HG03342 (cell line): ENCODE measurements at regions not wholly inside any gene's neighbourhood (a gene's known extent, or its start where the extent isn't known, plus 50 kb on each side); places are given as distances from the start of the nearest gene placed in this dataset.

Source experiments
- ATAC-seq: cut with Tn5 transposase; IDR thresholded peaks from one replicate; pipeline ENCODE4 v1.9.1; 2021; ENCODE audit warnings: mild to moderate bottlenecking, moderate library complexity; ENCODE audit not compliant: unreplicated experiment

DNA sequence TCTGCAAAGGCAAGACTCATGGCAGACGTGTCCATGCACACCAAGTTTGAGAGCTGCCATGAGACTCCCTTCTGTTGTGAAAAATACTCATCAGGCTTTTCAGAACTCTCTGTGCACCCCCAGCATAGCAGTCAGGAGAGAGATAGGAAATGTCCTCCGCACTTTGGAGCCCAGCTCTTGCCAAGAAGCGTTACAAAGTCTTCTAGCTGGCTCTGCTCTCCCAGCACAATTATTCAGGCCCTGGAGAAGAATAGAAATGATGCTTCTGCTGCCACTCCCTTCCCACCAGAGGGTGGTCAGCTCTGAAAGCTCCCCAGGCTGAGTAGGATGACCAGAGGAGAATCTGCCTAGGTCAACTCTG is 594.4 kb upstream of the ID2 start:
- ATAC-seq: no peak

DNA sequence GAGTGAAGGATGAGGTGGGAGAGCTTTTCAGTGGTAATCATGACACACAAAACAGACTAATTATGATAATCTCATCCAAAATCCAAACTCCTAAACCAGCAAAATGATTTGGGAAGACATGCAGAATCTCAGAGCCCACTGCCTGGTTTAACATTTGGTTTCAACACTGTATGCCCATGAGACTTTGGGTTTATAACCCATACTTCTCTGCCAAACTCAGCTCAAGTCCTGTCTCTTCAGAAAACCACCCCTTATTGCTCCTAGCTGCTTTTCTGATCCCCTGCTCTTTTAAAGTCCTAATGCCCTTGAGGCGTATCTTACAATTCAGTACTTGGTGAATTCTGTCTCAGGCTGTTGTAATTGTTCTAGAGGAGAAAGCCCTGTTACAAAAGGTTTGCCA is 593.0 kb upstream of the ID2 start:
- ATAC-seq: no peak

DNA sequence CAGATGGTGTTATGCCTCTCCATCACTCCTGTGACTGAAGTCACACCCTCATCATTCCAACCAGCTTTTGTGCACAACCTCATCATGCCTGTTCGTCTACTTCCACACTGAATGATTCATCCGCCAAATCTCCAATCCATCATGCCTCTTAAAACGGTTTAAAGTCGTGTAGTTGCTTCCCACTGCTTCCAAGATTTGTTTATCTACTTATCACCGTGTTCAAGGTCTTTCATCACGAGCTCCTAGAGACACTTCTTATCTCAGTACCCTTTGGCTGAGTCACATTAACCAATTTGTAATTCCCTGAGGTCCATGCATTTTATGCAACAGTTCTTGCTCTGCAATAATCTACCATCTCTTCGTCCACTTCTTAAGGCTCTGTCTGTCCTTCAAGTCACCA is 592.3 kb upstream of the ID2 start:
- no peak for ATAC-seq

DNA sequence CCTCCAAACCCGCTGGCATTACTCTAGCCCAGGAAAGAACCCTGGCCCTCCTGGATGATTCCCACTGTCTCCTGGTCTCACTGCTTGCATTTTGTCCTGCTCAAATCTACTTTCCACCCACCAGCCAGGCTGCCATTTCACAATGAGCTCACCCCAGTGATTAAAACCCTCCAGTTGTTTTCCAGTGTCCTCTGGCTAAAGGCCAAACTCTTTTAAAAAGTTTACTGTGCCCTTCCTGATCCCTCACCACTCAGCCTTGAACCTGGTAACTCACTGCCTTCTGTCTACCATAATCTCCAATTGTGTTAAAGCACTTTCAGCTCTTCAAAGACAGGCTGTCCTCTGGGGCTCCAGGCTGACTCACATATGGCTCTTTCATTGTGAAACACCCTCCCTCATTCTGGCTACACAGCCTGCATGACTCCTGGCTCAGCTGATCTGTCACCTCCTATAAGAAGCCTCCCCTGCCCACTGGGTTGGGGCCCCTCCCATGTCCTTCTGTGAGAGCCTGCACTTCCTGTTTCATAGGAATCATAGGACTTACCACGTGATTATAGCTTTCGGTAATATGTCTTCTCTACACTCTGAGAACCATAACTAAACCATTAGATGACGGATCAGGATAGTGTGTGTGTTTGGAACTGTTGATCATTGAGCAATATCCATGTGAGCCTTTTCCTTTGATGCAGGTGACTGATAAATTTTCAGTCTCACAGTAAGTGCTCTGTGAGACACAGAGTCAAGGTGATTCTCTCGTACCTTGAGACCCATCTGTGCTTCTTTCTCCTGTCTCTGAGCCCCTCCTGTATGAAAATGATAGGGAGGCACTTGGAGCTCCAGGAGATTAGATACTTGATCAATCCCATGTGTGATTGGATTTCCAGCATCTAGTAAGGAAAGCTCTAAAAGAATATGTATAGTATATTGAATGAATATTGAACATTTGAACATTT is 590.8 kb upstream of the ID2 start:
- ATAC-seq: peak; percentile 84

DNA sequence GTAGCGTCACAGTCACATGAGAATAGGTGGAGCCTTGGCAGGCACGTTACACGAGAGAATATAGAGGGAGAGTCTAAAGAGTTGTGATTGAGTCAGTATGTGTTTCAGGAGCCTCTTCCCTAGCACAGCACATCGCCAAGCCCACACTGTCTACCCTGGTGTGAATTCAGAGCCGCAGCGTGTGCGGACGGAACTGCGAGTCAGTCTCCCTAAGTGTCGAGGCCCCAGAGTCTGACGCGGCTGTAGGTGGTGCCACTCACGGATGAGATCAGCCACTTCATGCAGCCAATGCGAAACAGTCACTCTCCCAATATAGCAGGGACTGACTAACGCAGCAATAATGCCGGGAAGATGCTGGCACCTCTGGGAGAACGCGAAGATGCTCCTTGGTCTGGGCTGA is 587.3 kb upstream of the ID2 start:
- ATAC-seq: no peak

DNA sequence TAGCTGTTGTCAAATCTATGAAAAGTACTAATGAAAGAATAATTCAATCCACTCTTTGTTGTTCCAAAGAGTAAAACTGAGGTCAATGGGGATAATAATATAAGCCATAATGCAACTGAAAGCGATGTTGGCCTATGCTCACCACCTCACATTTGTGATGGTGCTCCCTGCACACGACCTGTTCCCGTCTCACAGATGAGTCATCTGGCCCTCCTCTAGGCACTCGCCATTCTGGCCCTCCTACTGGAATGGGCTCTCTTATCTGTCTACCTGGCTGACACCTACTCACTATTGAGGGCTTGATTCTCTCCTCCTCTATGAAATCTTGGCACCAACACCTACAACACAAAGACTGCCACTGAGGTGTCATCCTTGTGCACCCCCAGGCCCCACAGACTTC is 585.9 kb upstream of the ID2 start:
- no peak for ATAC-seq

DNA sequence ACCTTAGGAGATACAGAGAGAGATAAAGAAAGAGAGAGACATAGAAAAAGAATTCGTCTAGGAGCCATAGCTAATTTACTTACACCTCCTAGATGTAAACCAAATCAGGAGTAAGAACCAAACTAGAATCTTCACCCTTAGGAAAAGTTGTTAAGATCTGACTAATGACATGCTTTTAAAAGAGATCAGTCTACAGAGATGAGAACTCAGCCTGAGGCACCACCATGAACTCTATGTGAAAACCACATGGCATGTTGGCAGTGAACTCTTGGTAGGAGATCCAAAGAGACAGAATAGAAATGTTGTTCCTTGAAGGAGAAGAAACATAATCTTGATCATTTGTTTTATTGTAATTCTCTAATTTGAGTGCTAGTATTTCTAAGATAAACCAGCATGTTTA is 585.4 kb upstream of the ID2 start:
- ATAC-seq: no peak

DNA sequence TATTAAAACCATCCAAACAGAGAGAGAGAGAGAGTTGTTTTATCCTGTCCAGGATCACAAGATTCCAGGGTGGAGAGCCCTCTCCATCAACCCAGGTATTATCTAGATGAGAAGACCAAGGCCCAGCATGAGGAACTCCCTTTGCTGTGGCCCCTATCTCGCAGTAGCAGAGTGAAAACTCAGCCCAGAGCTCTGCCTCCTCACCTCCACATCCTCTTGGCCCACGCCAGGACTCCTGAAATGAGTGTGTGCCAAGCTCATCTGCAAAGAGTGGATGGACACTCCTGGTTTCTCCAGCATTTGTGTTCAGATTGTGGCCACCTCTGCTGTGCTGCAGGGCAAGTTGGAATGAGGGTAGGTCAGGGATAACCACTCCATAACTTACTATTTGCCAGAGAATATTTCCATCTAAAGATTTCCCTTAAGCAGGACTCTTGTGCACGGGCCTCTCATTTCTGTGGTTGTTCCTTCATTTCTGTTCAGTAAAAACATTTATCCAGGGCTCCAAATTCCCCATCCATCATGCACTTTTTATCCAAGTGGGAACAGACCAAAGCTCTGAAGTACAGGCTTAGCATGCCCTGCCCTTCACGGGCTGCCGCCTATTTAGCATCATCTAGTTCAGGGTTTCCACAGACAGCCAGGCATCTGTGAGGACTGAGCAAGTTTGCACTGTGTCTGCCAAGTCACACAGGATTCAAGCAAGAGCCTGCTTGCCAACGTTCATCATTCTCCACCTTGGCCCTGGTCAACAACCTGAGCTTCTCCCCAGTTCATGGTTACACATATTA is 583.2 kb upstream of the ID2 start:
- ATAC-seq: no peak

DNA sequence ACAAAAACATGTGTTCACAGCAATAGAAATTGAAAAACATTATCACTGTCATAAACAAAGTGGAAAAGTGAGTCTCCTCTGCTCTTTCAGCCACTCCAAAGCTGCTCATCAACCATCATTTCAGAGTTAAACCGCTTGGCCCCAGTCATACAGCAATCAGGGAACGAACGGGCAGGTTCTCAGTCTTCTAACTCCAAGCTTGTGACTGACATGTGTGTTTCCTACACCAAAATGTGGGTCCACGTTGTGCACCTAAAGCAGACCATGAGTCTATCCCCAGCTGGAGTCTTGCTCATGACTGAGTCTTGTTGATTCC is 582.6 kb upstream of the ID2 start:
- ATAC-seq: no peak

DNA sequence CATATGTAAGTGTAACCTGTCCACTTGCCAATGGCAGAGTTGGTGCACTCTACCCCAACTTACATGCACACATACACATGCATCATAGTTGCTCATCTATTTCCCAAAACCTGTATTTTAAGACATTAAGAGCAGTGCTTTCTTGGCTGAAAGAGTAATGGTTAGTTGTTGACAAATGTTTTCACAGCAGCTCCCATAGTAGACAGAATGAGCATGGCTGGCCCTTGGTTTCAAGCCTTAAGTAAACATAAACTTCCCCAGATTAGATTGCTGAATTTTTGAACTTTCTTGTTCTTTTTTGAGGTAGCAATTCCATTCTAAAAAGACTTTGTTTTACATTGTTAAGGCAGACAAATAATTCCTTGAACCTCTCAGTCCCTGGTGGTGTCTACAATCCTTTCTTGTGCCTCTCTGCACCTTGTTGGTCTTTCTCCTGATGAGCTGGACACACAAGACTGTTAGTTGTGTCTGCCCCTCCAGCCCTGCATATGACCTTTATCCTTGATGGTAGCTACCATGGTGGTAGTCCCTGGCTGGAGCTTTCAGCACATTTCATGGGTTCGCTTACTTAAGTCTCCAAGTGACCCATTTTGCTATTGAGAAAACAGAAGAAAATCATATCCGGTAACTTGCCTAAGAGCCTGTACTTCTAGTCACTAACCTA is 580.1 kb upstream of the ID2 start:
- no peak for ATAC-seq

DNA sequence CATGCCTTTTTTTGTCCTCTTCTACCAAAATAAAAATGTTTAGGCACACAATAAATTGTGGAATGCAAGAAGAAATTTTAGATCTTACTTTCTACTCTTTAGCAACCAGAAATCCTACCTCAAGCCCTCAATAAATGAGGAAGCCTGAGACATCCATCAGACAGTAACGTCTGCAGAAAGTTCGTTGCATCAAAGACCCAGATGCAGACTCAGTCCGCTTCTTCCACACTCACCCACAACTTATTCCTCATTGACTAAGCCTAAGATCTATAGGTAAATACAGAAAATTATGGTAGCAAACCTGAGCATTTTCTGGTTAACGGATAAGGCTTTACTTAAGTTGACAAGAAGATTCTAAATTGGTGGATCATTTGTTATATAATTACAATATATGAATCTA is 579.4 kb upstream of the ID2 start:
- ATAC-seq: no peak

DNA sequence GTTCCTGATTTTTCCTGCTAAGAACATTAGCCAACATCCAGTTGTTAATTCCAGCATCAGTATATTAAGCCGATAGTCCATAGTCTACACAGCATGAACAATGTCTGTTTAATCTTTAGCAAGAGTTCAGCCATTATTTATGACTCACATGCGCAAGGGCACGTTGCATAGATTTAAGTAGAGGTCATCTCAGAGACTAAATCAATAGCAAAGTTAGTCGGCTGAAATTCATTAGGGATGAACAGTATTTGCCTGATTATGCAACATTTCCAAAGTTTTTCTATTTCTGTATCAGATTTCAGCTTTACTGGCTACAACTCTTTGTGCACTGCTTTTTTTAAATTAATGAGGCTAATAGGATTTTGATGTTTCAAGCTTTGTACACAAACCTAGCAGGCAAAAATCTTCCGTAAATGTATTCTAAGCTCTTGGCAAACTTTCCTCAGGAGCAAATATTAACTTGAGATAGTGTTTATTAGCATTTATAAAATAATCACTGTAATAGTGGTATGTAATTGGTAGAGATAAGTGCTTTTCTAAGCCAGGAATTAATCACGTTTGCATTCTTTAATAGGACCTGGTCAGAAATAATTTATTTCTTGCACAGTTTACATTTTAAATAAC is 578.7 kb upstream of the ID2 start:
- ATAC-seq: no peak

DNA sequence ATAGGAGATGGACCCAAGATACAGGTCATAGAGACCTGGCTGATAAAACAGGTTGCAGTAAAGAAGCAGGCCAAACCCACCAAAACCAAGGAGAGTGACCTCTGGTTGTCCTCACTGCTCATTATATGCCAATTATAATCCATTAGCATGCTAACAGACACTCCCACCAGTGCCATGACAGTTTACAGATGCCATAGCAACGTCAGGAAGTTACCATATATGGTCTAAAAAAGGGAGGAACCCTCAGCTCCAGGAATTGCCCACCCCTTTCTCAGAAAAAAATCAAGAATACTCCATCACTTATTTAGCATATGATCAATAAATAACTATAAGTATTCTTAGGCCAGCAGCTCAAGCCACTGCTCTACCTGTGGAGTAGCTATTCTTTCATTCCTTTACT is 574.7 kb upstream of the ID2 start:
- ATAC-seq: no peak

DNA sequence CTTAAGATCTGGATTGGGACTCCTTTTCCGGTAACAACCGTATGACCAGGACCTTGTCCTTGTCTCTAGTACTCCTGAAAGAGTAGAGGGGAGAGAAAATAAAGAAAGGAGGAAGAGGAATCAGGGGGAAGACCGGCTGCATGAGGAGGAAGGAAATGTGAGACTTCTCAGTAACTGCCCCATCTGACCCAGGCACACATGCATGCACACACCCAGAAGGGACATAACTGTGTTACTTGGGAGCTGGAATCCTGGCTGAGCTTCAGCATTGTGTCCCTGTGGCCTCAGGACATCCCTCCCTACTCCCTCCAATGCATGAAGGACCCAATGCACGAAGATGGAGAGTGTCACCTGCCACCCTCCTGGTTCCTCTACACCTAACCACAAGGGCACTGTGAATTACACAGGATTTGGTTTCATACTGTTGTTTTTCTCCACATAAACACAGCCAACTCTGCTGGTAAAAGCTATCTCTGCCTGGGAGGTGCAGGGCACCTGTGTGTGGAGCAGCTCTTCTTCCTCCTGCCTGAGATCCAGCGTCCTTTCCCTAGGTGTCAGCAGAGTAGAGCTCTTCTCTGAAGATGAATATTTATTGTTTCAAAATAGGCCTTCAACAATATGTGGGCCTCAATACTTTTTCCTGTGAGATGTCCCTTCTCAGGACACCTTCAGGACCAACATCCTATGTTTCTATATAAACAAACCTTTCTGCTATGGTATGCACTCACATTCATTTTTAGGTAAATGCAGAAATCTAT is 574.1 kb upstream of the ID2 start:
- no peak for ATAC-seq

DNA sequence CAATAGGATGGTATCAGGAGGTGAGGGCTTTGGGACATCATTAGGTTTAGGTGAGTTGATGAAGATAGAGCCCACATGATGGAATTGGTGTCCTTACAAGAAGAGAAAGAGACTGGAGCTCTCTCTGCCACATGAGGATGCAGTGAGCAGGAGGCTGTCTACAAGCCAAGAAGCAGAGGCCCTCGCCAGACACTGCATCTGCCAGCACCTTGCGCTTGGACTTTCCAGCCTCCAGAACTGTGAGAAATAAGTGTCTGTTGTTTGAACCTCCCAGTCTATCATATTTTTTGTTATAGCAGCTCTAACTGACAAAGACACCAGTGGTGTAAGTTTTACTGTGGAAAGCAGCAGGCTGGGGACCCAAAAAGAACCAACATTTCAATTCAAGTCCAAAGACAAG is 571.1 kb upstream of the ID2 start:
- ATAC-seq: no peak

DNA sequence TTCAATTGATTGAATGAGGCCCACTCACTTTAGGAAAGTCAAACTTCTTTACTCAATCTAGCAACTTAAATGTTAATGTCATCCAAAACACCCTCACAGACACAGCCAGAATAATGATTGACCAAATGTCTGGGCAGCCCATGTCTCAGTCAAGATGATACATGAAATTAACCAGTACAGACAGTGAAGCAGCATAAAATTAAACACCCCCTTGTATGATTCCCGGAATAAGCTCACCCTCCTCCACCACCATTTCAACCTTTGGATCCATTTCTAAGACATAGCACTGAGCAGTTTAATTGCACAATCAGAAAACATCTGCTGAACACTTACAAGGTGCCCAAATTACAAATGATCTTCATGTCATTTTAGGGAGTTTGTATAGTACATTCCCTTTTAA is 570.7 kb upstream of the ID2 start:
- ATAC-seq: no peak

DNA sequence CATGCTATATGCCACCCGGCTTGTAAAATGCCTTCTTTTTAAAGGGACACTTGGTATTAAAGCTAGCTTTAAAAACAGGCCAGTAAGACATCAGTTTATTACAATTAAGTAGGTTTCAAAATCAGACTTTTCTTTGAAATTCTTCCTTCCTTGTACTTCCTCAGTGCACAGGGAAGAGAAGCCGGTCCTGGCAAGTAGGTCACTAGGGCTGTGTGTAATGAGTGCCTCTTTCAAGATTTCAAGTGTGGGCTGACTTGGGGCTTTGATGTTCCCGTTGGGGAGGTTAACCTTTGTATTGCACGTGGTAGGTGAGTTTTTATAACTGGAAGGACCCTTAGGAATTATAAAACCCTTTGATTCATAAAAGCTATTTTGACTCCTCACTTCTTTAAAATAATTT is 566.4 kb upstream of the ID2 start:
- no peak for ATAC-seq

DNA sequence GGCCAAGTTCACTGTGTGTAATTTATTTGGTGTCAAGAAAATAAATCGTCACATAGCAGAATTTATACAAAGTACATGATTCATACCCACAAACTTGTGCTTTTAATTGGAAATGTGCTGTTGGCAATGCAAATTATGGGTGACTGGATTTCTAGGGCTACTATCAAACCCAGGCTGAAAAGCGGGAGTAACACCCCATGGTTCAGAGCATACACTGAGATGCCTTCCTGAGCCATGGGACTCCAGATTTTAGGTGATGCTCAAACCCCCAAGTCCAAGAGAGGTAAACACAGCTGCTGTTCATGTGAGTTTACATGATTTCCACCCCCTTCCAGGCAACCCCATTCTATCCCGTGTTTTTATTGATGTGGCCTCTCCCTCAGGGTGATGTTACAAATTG is 565.9 kb upstream of the ID2 start:
- no peak for ATAC-seq

DNA sequence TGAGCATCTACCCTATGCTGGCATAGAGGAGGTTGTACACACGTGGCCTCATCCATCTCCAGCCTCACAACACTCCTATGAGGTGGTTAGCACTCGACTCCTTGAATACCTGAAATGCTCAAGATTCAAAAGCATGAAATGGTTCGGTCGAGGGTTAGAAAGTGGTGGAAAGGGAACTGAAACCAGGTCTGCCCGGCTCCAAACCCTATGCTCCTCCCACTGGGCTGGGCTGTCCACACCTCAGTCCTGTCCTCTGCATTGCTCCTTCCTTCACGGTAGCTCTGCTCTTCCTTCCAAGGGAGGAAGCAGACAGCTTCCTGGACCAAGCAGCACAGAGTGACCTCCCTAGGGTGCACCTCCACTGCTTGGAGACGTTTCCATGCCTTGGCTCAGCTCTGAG is 565.2 kb upstream of the ID2 start:
- ATAC-seq: peak; percentile 98

DNA sequence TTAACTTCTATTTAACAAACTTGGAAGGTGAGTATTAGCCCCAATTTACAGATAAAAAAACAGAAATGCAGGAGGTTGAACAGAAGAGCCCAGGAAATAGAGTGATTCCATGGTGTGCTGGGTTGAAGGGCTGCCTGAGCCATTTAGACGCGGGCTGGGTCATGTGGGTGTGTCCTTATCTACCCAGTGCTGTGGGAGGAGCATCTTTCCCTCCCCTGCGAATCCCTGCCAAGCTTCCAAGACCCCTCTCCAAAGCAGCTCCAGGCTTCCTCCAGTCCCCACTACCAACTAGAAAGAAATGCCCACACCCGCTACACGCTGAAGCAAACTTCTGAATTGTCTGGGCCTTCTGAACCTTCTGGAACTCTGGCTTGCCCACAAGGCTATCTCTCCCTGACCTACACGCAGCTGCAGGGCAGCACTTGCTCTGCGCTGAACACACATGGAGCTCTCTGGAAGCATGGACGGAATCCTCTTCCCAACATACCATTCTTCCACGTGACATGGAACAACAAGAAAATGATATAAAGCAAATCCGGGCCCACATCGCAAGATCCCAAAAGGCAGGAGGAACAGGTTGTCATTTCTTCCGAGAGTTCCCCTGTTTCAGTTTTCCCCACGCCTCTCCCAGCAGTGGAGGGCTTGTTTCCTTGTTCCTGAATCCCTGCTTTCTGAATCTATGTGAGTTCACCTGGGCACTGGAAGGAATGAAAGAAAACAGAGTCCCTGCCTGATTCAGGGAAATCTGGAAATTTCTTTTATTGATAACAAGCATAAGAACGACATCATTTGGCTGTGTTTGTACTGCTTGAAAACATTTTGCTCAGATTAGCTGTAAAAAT is 562.7 kb upstream of the ID2 start:
- ATAC-seq: no peak
